ENCODE measurements at regions not wholly inside any gene's neighbourhood (a gene's known extent, or its start where the extent isn't known, plus 50 kb on each side); places are given as distances from the start of the nearest gene placed in this dataset.

GRCh38 chr3:77976079-77976478 is 936.2 kb downstream of the ROBO2 start:
- TF ChIP-seq CTCF (conservative IDR thresholded peaks at IDR 0.05; ENCODE audit: low read length), result no peak
- TF ChIP-seq EZH2phosphoT487 (IDR thresholded peaks at IDR 0.05; ENCODE audit: borderline replicate concordance), result no peak
